GM12801 (cell line): ENCODE measurements at regions not wholly inside any gene's neighbourhood (a gene's known extent, or its start where the extent isn't known, plus 50 kb on each side); places are given as distances from the start of the nearest gene placed in this dataset.

Experiments
- TF ChIP-seq, protein P1 (sequence below): IDR thresholded peaks from one replicate; pipeline ENCODE4 v1.5.1; 2011; ENCODE audit warnings: control low read depth; ENCODE audit not compliant: insufficient read length; ENCODE audit errors: extremely low read depth

GRCh38 chr5:106677057-106677456 is 993.7 kb downstream of the EFNA5 start:
- TF ChIP-seq, protein P1, sequence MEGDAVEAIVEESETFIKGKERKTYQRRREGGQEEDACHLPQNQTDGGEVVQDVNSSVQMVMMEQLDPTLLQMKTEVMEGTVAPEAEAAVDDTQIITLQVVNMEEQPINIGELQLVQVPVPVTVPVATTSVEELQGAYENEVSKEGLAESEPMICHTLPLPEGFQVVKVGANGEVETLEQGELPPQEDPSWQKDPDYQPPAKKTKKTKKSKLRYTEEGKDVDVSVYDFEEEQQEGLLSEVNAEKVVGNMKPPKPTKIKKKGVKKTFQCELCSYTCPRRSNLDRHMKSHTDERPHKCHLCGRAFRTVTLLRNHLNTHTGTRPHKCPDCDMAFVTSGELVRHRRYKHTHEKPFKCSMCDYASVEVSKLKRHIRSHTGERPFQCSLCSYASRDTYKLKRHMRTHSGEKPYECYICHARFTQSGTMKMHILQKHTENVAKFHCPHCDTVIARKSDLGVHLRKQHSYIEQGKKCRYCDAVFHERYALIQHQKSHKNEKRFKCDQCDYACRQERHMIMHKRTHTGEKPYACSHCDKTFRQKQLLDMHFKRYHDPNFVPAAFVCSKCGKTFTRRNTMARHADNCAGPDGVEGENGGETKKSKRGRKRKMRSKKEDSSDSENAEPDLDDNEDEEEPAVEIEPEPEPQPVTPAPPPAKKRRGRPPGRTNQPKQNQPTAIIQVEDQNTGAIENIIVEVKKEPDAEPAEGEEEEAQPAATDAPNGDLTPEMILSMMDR = no peak

DNA sequence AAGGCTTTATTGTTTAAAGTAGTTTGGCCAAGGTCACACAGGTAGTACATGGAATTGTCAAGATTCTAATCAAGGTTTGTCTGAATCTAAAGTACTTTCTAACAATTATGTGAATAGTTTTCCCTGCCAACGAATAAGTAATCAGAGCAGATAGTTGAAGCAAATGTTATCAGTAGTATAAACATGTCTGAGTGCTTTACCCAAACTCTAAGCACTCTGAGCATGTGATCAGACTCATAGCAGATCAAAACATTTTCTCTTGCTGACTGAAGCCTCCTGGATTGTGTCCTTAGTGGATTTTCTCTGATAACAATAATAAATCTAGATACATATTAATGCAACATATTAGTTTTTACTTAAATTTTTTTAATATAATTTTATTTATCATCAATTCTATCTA is 995.0 kb downstream of the EFNA5 start:
- TF ChIP-seq, protein P1 = no peak

DNA sequence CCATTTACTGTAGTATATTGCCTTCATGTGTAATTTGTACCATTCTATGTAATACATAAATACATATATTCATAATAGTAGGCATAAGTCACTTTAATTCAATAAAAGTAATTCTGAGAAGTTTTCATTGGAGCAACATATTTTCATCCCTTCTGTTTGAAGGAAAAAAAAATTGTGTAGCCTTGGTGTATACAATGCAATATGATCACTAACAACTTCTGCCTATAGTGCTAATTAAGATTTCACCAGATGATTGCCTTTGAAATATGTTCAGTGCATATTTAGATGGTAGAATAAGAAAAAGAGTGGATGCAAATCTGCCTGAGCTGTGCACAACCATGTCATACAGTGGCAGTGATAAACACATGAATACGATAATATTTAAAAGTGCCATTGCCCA is 996.8 kb downstream of the EFNA5 start:
- TF ChIP-seq, protein P1 = no peak

GRCh38 chr5:106661866-106662265 is 1008.9 kb downstream of the EFNA5 start:
- TF ChIP-seq, protein P1 = no peak

GRCh38 chr5:106660681-106661080 is 1010.1 kb downstream of the EFNA5 start:
- TF ChIP-seq, protein P1 = no peak

- TF ChIP-seq, protein P1 = no peak
Observed at GRCh38 chr5:106658150-106658549, 1012.6 kb downstream of the EFNA5 start.

- TF ChIP-seq, protein P1 = no peak
Observed at GRCh38 chr5:106656821-106657220, 1013.9 kb downstream of the EFNA5 start.

GRCh38 chr5:106649031-106649430 is 1021.7 kb downstream of the EFNA5 start:
- TF ChIP-seq, protein P1 = no peak
